HG03460 (cell line): ENCODE measurements at regions not wholly inside any gene's neighbourhood (a gene's known extent, or its start where the extent isn't known, plus 50 kb on each side); places are given as distances from the start of the nearest gene placed in this dataset.

ENCODE experiments used
- ATAC-seq: cut with Tn5 transposase; IDR thresholded peaks from one replicate; pipeline ENCODE4 v1.9.1; 2021; ENCODE audit not compliant: unreplicated experiment

DNA sequence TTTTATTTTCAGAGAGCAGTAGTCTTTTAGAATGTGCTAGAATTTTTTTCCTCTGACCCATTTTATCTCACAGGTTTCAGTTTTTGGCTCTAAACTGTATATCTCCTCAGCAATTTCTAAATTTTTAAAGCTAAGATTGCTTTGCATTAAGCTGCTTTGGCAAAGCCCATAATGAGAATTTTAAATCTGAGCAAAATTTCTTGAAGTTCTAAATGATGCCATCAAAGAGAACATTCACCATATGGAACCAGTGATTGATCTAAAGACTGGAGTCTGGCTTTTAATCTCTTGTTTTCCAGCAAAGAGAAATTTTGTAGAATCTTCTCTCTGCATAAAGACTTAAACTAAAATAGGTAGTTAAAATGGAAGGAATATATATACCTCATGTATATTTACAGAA is 313.6 kb downstream of the TBC1D32 start:
- ATAC-seq = no peak

DNA sequence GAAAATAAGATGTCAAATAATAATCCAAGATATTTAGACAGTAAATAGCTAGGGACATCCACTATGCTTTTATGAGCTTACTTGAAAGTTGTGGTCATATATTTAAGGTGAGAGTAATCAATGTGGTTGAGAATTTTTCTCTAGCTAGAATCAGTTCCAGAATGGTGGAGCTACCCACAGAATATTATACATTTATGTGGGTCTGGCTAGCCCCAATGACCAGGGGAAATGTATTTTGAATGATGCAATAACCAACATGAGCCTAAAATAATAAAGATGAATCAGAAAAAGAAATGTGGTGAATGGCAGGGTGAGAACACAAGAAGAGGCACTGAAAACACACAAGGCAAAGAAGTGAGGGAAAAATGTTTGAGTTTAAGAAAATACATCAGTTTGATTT is 325.7 kb downstream of the TBC1D32 start:
- no peak for ATAC-seq

DNA sequence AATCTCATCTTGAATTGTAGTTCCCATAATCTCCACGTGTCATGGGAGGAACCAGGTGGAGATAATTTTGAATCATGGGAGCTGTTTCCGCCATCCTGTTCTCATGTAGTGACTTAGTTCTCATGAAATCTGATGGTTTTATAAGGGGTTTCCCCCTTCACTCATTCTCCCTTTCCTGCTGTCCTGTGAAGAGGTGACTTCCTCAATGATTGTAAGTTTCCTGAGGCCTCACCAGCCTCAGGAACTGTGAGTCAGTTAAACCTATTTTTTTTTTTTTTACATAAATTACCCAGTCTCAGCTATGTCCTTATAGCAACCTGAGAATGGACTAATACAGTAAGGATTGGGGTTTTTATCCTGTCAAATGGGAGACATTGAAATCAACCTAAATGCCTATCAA is 328.3 kb downstream of the TBC1D32 start:
- no peak for ATAC-seq

DNA sequence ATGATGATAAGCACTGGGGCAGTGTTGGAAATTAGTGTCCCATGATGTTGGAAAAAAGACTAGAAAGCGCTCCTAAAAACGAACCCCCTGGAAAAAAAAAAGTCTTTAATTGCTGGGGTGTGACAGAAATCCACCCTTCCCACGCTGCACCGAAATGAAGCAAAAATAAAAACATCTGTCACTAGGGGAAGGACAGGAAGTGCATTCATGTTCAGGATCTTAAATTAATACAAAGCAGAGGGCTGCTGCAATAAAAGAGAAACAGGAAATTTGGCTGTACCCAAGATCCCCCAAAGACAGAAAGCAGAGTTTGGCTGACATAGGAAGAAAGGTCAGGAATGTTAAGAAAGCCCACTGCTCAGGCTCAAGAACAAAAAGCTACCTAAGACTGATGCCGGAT is 333.9 kb downstream of the TBC1D32 start:
- no peak for ATAC-seq

DNA sequence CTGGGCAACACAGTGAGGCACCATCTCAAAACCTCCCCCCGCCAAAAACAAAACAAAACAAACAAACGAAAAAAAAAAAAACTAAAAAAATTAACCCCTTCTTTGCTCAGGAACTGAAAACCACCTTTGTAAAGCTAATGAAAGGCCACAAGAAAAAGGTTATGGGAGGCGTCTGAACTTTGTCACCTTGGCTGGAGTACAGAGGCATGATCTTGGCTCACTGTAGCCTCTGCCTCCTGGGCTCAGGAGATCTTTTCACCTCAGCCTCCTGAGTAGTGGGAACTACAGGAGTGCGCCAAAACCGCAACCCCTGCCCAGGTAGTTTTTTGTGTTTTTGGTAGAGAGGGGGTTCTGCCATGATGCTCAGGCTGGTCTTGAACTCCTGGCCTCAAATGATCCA is 337.9 kb downstream of the TBC1D32 start:
- no peak for ATAC-seq

DNA sequence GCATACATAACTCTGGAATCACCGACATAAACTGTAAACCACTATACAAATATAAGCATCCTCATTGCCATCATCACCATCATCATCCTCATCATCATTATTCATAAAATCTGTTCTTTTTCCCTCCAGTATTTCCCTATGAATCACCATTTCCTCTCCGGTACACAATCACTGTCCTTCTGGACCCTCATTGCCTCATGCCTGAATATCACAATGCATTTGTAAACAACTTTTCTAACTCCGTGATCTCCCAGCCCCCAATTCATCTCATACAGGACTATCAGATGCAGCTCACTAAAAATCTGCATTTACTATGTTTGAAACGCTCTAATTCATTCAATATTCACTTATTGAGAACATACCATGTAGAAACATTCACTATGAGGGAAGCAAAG is 339.7 kb downstream of the TBC1D32 start:
- no peak for ATAC-seq

DNA sequence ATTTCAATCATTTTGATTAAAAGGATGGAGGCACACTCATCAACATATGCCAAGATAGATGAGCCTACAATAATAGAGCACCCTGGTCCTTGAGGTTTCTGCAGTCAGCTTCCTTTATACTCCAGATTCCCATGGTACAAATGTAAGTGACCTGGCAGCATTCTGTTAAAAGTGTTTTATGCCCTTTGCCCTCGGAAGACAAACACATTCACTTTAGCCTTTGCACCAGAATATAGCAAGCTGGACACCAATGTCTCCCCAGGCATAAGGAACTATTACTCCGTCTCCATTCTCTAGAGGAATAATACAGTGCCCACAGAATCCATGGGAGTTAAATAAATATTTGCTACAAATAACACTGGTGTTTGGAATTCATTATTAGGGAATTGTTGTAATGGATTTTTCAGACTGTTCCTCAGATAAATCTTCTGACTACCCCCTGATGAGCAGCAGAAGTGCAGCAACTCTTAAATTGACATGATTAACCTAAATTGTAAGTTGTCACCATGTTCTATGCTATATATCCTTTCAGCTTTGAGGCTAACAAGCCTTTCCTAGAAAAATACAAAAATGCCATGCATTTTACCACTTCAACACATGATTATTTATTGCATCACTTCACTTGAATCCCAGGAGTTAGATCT is 340.2 kb downstream of the TBC1D32 start:
- no peak for ATAC-seq

DNA sequence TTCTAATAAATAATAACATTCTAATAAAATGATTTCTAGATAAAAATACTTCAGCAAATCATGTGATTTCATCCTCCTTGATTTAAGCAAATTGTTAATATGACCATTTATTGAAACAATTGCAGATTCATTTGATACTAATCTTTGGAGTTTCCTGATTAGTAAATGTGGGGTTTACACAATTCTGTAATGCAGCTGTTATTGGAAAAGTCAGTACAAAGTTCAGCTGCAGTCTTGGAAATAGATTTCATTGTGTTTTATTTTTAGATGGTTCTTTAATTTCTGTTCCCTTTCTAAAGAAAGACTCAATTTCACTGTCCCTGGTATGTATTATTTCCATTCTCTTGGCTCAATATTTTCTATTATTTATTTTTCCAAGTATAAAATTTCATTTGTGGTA is 342.0 kb downstream of the TBC1D32 start:
- ATAC-seq = no peak

DNA sequence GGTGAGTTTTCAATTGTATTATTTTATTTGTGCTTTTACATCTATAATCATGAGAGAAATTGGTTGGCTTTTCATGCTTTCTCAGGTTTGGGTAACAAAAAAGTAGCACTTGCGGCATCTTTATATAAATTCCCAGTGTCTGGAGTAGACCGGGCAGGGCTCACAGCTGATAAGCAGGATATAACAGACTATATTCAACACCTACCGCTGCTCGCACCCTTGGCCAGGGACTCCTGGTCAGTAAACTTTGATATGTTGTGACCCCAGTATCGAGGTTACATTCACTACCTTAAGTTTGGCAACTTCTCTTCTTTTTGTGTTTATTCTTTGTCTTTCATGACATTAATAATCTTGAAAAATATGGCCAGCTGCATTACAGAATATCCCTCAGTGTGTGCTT is 343.4 kb downstream of the TBC1D32 start:
- no peak for ATAC-seq

DNA sequence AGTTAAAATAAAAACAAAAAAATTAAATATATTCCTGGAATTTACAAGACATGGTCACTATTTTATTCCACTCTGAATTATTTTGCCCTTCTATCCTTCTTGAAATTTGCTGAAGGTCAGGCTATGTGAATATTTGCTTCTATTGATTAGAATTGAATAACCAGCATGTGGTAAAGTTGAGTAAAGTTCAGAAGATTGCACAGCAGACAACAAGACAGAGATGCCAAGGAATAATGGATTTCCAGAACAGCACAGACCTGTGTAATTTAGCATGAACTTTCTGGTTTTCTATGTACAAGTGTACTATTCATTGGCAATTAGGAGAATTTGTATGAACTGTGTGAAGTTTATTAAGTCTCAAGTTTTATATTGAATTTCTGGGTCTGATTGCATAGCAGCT is 352.4 kb downstream of the TBC1D32 start:
- no peak for ATAC-seq

DNA sequence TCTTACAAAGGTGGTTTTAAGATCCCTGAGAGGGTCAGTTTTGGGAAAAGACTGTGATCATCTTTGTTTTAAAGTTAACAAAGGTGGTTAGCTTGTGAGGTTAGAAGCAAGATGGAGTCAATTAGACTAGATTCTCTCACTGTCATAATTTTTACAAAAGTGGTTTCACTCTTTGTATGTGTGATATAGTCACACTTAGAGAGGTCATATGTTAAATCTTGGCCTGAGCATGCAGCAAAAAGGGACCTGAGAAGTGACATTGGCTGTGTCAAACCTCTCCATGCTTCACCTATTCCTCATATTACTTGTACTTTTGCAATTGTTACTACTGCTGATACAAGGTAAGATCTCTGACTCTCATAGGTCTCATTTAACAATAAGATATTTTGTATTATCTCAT is 368.0 kb downstream of the TBC1D32 start:
- ATAC-seq = peak; percentile 24

DNA sequence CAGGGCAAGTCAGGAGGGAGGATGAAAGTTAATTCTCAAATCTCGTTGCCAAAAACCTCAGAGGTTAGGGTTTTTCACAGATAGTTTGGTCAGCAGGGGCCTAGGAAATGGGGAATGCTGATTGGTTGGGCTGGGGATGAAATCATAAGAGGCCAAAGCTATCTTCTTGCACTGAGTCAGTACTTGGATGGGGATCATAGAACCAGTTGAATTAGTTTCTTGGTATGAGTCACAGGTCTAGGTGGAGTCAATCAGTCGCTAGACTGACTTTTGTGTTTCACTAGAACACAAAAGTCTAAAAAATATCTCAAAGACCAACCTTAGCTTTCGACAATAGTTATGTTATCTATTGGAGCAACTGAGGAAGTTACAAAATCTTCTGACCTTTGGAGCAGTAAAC is 368.5 kb downstream of the TBC1D32 start:
- peak; percentile 66 for ATAC-seq

DNA sequence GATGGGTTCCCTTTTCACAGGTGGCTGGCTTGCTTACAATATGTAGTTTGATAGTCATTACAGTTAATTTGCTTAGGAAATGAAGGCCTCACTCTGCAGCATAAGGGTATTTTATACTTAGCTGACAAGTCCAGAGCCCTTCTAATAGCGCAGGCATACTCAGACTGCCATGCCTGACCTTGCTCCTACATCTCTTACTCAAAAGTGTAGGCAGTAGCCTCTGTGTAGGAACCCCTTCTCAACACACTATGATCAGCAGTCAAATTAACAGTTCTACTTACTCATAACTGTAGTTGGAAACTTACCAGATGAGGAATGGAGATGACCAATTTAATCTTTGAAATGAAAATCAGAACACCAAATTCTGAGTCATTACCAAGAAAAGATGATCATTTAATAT is 373.5 kb downstream of the TBC1D32 start:
- ATAC-seq = no peak

DNA sequence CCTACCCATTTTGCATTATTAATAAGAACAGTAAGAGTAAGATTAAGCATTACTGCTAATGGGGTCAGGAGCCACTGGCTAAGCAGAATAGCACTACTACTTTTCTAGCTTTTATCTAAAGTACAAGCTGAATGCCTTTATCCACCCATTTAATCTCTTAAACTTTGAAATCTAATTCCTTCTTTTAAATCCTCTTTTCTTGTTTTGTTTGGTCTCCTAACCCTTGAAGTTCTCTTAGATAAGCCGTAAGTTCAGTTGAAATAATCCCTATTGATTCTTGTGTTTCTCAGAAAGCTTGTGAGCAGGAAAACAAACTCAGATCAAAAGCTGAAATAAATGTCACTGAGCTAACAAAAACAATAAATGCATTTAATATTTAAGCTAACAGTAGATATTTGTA is 380.2 kb downstream of the TBC1D32 start:
- no peak for ATAC-seq

DNA sequence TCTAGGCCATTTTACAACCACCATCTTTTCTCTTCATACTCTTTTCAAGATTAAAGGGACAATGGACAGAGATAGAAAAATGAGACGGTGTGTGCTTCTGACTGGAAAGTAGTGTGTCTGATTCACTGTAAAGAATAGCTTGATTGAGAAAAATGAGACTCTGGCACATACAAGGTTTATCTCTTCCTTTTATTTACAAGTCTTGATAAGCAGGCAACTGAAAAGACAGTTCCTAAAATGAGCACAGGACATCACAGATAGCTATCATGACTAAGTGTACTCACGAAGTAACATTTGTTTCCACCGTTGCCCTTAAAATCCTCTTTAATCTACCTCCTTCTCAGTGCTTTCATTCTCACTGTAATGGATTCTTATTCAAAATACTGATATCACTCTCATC is 383.0 kb downstream of the TBC1D32 start:
- no peak for ATAC-seq

DNA sequence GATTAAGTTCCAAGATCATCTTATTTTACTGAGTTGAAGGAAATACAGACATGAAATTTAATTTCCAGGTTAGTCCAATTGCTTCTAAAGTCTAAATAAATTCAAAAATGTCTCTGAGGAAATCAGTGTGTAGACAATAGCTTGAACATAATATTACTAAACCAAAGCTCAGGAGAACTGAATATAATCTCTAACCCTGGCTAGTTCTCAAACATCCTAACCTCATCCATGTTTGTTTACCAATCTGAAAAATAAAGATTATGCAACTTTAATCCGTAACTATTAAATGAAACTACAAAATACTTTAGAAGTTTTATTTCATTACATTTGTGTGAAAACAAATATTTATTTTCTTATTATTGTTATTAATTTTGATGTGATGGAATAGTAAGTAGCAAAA is 387.2 kb downstream of the TBC1D32 start:
- no peak for ATAC-seq

DNA sequence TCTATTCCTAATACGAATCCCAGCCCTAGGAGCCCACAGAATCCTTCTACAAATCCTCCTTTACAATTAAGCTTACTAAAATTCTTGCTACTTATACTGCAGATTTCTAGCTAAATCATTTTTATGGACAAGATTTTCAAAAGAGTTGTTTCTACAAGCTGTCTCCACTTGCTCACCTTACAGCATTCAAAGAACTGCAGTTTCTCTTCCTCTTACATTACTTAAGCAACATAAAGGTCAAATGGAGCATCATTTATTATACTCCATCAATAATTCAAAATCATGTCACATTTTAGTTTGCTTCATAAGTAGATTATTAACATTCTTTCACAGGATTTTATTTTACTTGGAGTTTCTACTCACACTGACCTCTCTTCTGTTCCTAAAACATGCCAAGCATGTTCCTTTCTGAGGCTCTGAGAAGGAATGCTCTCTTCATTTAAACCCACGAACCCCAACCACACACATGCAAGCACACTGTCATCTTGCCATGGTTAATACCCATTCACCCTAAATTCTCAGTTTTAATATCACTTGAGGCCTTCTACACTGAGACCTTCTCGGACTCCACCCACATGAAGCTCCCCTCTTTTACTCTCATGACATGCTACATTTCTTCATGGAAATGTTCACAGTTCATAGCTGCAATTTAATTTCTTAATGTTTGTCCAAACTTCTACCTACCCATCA is 388.2 kb downstream of the TBC1D32 start:
- peak; percentile 78 for ATAC-seq

DNA sequence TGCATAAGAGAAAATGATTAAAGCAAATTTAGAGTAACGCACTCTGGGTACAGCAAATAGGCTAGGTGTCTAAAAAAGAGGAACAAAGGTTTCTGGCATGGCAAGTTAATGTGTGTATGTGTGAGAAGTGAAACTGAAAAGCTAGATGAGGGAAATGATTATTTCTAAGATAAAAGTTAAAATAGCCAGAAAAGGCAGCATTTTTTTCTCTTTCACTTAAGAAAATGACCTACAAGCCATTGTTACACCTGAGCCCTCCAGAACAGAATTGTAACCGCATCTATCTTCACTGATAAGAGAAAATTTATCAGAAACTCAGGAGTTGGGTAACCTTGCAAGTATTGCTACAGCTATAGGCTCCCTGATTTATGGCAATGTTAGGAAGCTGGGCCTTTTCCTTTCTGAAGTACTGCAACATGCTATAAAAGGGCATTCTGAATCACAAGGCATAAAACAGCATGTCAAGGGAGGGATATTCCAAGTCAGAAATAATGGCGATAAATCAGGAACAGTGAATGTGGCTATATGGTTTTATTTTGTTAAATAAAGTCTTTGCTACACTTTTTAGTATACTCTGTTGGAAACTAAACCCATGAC is 395.3 kb downstream of the TBC1D32 start:
- ATAC-seq = peak; percentile 93

DNA sequence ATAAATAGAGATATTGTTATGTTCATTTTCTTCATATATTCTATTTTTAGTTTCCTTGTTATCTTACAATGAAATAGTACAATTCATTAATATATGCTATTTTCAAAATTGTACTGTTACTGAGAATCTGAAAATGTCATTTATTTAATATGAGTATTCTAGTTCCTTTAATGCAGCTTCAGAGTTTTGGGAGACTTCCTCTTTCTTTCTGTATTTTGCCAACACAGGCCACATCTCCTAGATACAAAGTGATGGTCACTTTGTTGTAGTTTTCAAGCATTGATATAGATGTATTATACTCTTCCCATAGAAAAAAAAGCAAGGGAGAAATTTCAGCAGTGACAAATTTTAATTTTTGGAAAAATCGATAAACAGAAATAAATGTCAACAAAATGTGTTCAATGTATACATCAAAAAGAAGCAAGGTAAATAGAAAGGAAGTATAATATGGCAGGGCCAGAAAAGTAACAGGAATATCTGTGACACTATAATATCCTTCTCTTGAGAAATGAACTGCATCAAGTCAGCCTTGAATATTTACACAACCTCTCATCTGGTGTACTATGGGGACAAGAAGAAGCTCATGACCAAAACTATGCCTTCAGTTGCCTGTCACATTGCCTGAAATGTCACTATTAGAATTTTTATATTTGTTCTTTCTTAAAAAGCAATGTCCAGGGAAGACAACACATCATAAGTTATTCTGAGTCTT is 396.0 kb downstream of the TBC1D32 start:
- ATAC-seq = peak; percentile 31

DNA sequence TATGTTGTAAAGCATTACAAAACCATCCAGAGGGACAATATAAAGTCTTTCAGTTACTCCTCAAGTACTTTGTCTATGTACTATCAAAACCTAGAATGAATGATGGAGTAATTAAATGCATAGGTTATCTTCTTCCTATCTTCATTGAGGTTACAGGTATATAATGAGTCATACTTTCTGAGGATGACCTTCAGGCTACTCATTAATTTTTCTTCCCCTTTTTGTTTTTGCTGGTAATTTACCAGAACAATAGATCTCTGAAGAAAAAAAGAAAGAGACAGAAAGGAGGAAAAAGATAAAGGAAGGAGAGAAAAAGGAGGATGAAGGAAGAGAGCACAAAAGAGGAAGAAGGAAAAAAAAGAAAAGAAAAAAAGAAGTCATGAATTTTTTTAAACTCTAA is 398.4 kb downstream of the TBC1D32 start:
- peak; percentile 45 for ATAC-seq

DNA sequence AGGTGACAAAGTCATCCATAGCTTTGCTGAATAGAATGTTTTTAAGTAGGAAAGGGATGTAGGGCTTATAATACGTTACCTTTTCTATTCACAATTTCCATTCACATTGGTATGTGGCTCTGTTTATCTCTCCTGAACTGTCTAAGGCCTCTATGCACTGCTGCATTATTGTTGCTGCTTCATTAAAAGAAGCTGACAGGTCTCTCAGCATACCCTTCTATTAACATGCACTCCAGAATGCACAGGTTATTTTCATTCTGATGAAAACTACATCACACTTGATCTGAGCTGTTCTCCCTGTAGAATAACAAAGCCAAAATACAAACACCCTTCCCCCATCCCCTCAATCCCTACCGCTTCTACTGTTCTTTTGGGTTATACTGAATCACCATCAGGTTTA is 399.3 kb downstream of the TBC1D32 start:
- ATAC-seq = no peak
